Thymus (tissue), 11 donors: ENCODE measurements at regions not wholly inside any gene's neighbourhood (a gene's known extent, or its start where the extent isn't known, plus 50 kb on each side); places are given as distances from the start of the nearest gene placed in this dataset.

ENCODE experiments used
- DNase-seq, 9 donors: peaks; one replicate each; pipeline ENCODE4 v3.0.0-alpha.2; 2013; ENCODE audit warnings: low spot score in 9 of 9, low read depth in 6 of 9, missing footprints in 1 of 9
- H3K27ac ChIP-seq, 2 donors: one replicate each; pipeline ENCODE4 v1.5.1; 2013; ENCODE audit warnings: control low read depth in 1 of 2, low read depth in 1 of 2, low read length in 1 of 2, mild to moderate bottlenecking in 1 of 2, moderate library complexity in 1 of 2
- H3K27me3 ChIP-seq, 2 donors: one replicate each; pipeline ENCODE4 v1.5.1; 2013; ENCODE audit warnings: low read length in 1 of 2; ENCODE audit not compliant: control insufficient read depth in 2 of 2, insufficient read depth in 1 of 2
- H3K36me3 ChIP-seq, 2 donors: one replicate each; pipeline ENCODE4 v1.5.1; 2013; ENCODE audit warnings: low read length in 1 of 2, mild to moderate bottlenecking in 1 of 2, moderate library complexity in 1 of 2; ENCODE audit not compliant: control insufficient read depth in 2 of 2, insufficient read depth in 2 of 2
- H3K4me1 ChIP-seq, 2 donors: one replicate each; pipeline ENCODE4 v1.5.1; 2013; ENCODE audit warnings: low read length in 2 of 2; ENCODE audit not compliant: control insufficient read depth in 2 of 2, insufficient read depth in 2 of 2
- H3K4me3 ChIP-seq, 2 donors: one replicate each; pipeline ENCODE4 v1.5.1; 2013; ENCODE audit warnings: low read length in 2 of 2, control low read depth in 1 of 2, mild to moderate bottlenecking in 1 of 2
- H3K9me3 ChIP-seq, 2 donors: one replicate each; pipeline ENCODE4 v1.5.1; 2013; ENCODE audit warnings: low read length in 1 of 2, mild to moderate bottlenecking in 1 of 2; ENCODE audit not compliant: control insufficient read depth in 2 of 2, insufficient read depth in 1 of 2
- WGBS: extraction: QIAGEN DNeasy Blood & Tissue Kit; methylation state at CpG from one replicate; pipeline ENCODE4 v1.1.7; 2013; 5-methylcytosine and 5-hydroxymethylcytosine counted together
- donor health status: healthy.

DNA sequence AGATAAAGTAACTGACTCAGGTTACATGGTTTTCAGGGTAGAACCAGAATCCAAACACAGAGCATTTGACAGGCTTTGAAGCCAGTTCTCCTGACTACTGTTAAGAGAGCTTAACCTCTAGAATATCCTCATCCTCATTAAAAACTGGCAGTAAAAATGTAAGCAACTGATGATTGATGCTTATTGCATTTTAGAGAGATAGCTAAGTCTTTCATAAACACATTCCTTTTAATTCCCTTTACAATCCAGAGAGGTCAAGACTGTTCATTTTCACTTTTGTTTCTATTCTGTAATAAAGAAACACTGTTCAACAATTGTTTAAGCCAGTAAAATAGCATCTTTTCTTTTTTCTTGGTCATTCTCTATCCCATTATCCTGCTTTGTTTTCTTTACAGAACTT is 53.9 kb upstream of the RAB27B start:
- Histone ChIP-seq H3K36me3 (no peaks in the 10 kb centered on the region), H3K27ac (no peak overlapping the region), H3K4me1 (no peaks in the 10 kb centered on the region), H3K4me3 (no peak overlapping the region), H3K9me3 (no peaks in the 10 kb centered on the region), H3K27me3 (no peaks in the 10 kb centered on the region)
- no peak for DNase-seq

DNA sequence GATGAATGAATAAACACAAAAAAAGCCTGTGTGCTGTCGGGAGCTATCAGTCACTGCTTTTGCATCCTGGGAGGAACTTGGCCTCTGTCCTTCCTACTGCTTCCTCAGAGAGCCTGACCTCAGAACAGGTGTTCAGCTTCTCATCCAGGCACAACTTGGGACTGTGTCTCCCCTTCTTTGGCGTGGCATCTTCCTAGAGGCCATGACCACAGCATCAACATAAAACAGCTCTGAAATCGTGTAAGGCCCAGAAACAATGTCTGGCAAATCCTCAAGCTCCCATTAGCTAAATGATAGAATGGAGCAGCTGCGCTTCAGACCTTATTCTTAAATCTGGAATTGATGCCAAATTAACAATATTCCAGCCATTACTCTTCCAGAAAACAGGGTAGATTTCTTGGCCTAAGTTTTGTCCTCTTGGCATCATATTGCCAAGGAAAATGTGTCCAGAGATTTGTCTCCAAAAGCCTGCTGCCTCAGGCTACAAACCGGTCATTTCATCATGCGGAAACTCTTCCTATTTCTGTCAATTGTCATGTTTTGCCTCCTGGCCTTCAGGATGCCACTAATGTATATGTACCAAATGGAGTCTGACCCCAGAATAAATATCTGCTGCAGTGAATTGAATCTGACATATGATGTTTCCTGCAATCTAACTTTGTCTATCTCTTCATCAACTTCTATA is 53.2 kb upstream of the RAB27B start:
- Histone ChIP-seq H3K4me1 (no peaks in the 10 kb centered on the region), H3K9me3 (no peaks in the 10 kb centered on the region), H3K36me3 (no peaks in the 10 kb centered on the region), H3K27ac (no peak overlapping the region), H3K4me3 (no peak overlapping the region), H3K27me3 (no peaks in the 10 kb centered on the region)
- WGBS = 61% methylated on average over 6 of the region's 6 CpGs
- no peak for DNase-seq

DNA sequence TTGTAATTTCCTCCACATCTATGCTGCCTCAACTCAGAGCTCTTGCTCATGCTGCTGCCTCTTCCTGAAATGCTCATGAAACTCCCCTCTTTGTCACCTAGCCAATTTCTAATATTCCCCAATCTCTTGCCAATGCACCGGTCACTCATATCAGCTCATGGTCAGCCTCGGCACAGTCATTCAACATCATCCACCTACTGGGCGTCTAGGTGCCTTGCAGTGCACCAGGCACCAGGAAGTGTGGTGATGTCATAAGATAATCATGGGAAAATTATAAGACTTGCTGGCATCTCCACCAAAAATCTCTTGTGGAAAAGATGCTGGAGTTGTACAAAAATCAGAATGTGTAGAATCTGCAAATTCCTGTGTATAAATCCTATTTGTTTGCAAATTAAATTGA is 52.6 kb upstream of the RAB27B start:
- no peaks in the 10 kb centered on the region for H3K4me1 ChIP-seq
- no peak overlapping the region for H3K27ac ChIP-seq

DNA sequence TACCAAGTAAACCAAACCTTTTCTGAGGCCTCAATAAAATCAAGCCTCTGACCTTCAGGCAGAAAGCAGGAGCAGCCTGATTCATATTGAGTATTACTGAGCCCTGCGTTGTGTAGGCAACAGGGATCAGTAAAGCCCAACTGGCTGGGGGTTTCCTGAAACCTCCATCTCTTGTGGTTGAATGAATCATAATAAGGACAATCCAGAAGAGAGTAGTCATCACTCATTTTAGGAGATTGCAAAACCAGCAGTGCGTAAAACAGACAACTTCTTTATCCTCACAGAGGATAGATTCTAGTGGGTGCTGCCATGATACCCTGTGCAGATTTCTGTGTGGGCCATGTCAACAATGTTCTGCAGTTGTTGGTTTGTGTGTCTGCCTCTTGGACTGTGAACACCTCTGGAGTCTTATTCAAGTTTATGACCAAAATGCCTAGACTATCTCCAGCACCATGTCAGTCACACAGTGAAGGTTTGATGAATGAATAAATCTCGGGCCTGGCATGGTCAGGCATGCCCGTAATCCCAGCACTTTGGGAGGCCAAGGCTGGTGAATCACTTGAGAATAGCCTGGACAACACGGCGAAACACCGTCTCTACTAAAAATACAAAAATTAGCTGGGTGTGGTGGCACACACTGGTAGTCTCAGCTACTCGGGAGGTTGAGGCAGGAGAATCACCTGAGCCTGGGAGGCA is 51.8 kb upstream of the RAB27B start:
- no peak for DNase-seq
- no peaks in the 10 kb centered on the region for H3K9me3 ChIP-seq
- H3K27me3 ChIP-seq = no peaks in the 10 kb centered on the region
- H3K4me1 ChIP-seq = no peaks in the 10 kb centered on the region
- H3K27ac ChIP-seq = no peak overlapping the region
- WGBS = 94% methylated on average over 8 of the region's 8 CpGs
- H3K36me3 ChIP-seq = no peaks in the 10 kb centered on the region
- H3K4me3 ChIP-seq = no peak overlapping the region

More for the DNA sequence above, 52.6 kb upstream of the RAB27B start:
- Histone ChIP-seq H3K27me3 (no peaks in the 10 kb centered on the region), H3K9me3 (no peaks in the 10 kb centered on the region), H3K36me3 (no peaks in the 10 kb centered on the region), H3K4me3 (no peak overlapping the region)
- WGBS = 98% methylated on average over 3 of the region's 3 CpGs
- DNase-seq = no peak

DNA sequence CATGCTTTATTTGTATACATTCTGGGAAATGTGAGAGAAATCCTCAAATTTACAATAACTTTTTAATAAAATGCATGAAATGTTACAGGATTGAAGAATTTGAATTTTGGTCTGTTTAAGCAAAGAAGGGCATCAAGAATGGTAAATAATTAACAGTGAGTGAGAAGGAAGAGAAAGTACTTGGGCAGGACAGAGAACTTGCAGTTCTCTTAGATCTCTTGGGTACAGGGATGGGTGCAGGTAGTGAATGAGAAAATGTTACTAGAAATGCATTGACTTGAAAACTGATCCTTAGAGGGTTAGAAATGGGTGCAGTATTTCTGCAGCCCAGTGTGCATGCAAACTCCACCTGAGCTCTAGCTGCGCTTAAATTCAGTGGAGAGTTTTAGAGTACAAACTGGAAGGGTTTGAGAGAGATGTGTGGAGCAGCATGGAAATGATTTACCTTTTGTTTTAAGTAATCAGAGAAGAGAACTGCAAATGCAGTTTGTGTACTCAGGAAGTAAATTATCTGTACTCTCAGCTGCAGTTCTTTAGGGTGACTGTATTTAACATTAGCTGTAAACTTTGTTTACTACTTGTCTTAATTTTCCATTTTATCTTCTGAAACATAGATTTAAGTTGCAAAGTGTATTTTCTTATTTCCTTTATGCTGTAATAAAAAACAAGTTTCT is 51.0 kb upstream of the RAB27B start:
- Histone ChIP-seq H3K4me3 (no peak overlapping the region), H3K27me3 (no peaks in the 10 kb centered on the region), H3K36me3 (no peaks in the 10 kb centered on the region), H3K4me1 (no peaks in the 10 kb centered on the region), H3K27ac (no peak overlapping the region), H3K9me3 (no peaks in the 10 kb centered on the region)
- DNase-seq = no peak
- 98% methylated on average over 1 of the region's 1 CpG for WGBS

DNA sequence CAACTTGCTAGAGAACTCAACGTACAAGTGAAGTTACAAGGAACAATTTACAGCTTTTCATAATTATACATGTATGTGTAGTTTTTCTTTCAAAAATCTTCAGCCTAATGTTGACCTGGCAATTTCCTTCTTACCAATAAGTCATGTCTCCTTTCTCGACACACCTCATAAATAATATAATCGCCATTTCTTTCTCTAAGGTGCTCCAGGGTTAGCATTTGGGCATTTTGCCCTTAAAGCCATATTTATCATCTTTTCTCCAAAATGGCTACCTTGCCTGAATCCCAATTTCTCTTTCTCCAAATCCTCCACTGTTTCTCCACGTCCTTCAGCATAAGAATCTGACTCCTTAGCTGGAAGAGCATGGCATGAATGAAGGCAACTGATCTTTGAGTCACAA is 50.3 kb upstream of the RAB27B start:
- no peak for DNase-seq
- Histone ChIP-seq H3K4me3 (no peak overlapping the region), H3K4me1 (no peaks in the 10 kb centered on the region), H3K36me3 (no peaks in the 10 kb centered on the region), H3K27ac (no peak overlapping the region), H3K9me3 (no peaks in the 10 kb centered on the region), H3K27me3 (no peaks in the 10 kb centered on the region)
- WGBS = 93% methylated on average over 4 of the region's 4 CpGs
